Testis (tissue), 2 donors: ENCODE measurements at regions not wholly inside any gene's neighbourhood (a gene's known extent, or its start where the extent isn't known, plus 50 kb on each side); places are given as distances from the start of the nearest gene placed in this dataset.

Experiments used
- POLR2A ChIP-seq: fragments of 450-650 bp; IDR thresholded peaks from one replicate; pipeline ENCODE4 v1.6.1; 2017; ENCODE audit warnings: antibody characterized with exemption, mild to moderate bottlenecking, moderate library complexity
- TF ChIP-seq, protein P1 (sequence below), 3 experiments: fragments of 450-650 bp in 2 of 3; fragments of 200-600 bp in 1 of 3; sonication (generic) in 1 of 3; IDR thresholded peaks; one replicate each; pipeline ENCODE4 v1.5.1; 2016 to 2019; ENCODE audit warnings: antibody characterized with exemption in 3 of 3, mild to moderate bottlenecking in 2 of 3, moderate library complexity in 1 of 3

GRCh38 chrX:97806946-97807345 is 923.2 kb downstream of the RPA4 start:
- TF ChIP-seq, protein P1, sequence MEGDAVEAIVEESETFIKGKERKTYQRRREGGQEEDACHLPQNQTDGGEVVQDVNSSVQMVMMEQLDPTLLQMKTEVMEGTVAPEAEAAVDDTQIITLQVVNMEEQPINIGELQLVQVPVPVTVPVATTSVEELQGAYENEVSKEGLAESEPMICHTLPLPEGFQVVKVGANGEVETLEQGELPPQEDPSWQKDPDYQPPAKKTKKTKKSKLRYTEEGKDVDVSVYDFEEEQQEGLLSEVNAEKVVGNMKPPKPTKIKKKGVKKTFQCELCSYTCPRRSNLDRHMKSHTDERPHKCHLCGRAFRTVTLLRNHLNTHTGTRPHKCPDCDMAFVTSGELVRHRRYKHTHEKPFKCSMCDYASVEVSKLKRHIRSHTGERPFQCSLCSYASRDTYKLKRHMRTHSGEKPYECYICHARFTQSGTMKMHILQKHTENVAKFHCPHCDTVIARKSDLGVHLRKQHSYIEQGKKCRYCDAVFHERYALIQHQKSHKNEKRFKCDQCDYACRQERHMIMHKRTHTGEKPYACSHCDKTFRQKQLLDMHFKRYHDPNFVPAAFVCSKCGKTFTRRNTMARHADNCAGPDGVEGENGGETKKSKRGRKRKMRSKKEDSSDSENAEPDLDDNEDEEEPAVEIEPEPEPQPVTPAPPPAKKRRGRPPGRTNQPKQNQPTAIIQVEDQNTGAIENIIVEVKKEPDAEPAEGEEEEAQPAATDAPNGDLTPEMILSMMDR (IDR thresholded peaks at IDR 0.05): no peak
- no peak for TF ChIP-seq POLR2A
